ENCODE measurements at regions not wholly inside any gene's neighbourhood (a gene's known extent, or its start where the extent isn't known, plus 50 kb on each side); places are given as distances from the start of the nearest gene placed in this dataset.
"Not testable (repeated sequence)": the region's sequence is repeated elsewhere in the genome, so short reads cannot be mapped to it uniquely, and the experiment has no call there.

DNA sequence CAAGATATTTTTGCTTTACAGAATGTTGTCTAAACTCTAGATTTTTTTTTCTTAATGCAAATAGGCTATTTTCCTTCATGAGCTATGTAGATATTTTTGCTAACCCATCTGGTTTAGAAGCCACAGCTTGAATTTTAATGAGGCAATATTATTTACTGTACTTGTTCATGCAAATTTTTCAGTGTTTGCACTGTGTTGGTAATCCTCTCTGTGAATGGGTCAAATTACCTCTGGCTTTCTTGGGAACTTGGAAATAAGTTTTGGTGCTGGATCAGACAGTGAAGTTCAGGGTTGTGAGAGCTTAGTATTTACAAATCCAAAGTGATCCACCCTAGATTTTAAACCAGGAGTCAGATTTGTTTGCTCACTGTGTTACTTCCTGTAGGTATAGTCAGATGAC lies 686.9 kb downstream of the NXPH1 start:
- H3K27me3 ChIP-seq (ENCODE audit: insufficient read depth, low read length), result no peaks in the 10 kb centered on the region
- H2AFZ ChIP-seq (ENCODE audit: low read length, unreplicated experiment), result no peak overlapping the region
- no peaks in the 10 kb centered on the region for H3K36me3 ChIP-seq (ENCODE audit: insufficient read depth, low read length)
- no peak overlapping the region for H3K4me3 ChIP-seq (ENCODE audit: low read depth, low read length)
- H3K4me1 ChIP-seq (ENCODE audit: control insufficient read depth, insufficient read depth, low read length, unreplicated experiment), result no peaks in the 10 kb centered on the region
- H3K79me2 ChIP-seq (ENCODE audit: control insufficient read depth, insufficient read depth, low read length, unreplicated experiment), result no peaks in the 10 kb centered on the region
- no peak overlapping the region for H3K27ac ChIP-seq (ENCODE audit: low read depth, low read length)

GRCh38 chr7:9124320-9124719 lies 690.9 kb downstream of the NXPH1 start:
- Histone ChIP-seq H2AFZ (ENCODE audit: low read length, unreplicated experiment) (no peak overlapping the region), H3K4me3 (ENCODE audit: low read depth, low read length) (no peak overlapping the region), H3K27ac (ENCODE audit: low read depth, low read length) (no peak overlapping the region), H3K36me3 (ENCODE audit: insufficient read depth, low read length) (no peaks in the 10 kb centered on the region), H3K79me2 (ENCODE audit: control insufficient read depth, insufficient read depth, low read length, unreplicated experiment) (no peaks in the 10 kb centered on the region), H3K4me1 (ENCODE audit: control insufficient read depth, insufficient read depth, low read length, unreplicated experiment) (no peaks in the 10 kb centered on the region), H3K27me3 (ENCODE audit: insufficient read depth, low read length) (no peaks in the 10 kb centered on the region)

GRCh38 chr7:9125246-9125645 lies 691.8 kb downstream of the NXPH1 start:
- Histone ChIP-seq H2AFZ (ENCODE audit: low read length, unreplicated experiment) (no peak overlapping the region), H3K27me3 (ENCODE audit: insufficient read depth, low read length) (no peaks in the 10 kb centered on the region), H3K4me3 (ENCODE audit: low read depth, low read length) (no peak overlapping the region), H3K79me2 (ENCODE audit: control insufficient read depth, insufficient read depth, low read length, unreplicated experiment) (no peaks in the 10 kb centered on the region), H3K4me1 (ENCODE audit: control insufficient read depth, insufficient read depth, low read length, unreplicated experiment) (no peaks in the 10 kb centered on the region), H3K36me3 (ENCODE audit: insufficient read depth, low read length) (no peaks in the 10 kb centered on the region), H3K27ac (ENCODE audit: low read depth, low read length) (no peak overlapping the region)

DNA sequence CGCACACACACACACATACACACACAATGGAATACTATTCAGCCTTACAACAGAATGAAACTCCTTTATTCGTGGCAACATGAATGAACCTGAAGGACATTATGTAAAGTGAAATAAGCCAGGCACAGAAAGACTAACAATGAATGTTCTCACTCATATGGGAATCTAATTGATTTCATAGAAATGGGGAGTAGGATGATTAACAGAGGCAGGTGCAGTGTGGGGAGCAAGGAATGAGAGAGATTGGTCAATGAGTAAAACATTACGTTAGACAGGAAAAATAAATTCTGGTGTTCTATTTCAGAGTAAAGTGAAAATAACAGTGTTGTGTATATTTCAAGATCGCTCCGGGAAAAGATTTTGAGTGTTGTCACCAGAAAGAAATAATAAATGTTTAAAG lies 694.5 kb downstream of the NXPH1 start:
- Histone ChIP-seq H3K4me3 (ENCODE audit: low read depth, low read length) (no peak overlapping the region), H3K27me3 (ENCODE audit: insufficient read depth, low read length) (no peaks in the 10 kb centered on the region), H2AFZ (ENCODE audit: low read length, unreplicated experiment) (no peak overlapping the region), H3K36me3 (ENCODE audit: insufficient read depth, low read length) (no peaks in the 10 kb centered on the region), H3K4me1 (ENCODE audit: control insufficient read depth, insufficient read depth, low read length, unreplicated experiment) (no peaks in the 10 kb centered on the region), H3K27ac (ENCODE audit: low read depth, low read length) (no peak overlapping the region), H3K79me2 (ENCODE audit: control insufficient read depth, insufficient read depth, low read length, unreplicated experiment) (no peaks in the 10 kb centered on the region)

- H3K4me1 ChIP-seq (ENCODE audit: control insufficient read depth, insufficient read depth, low read length, unreplicated experiment), result no peaks in the 10 kb centered on the region
- H3K27ac ChIP-seq (ENCODE audit: low read depth, low read length), result no peak overlapping the region
- no peak overlapping the region for H3K4me3 ChIP-seq (ENCODE audit: low read depth, low read length)
- H3K27me3 ChIP-seq (ENCODE audit: insufficient read depth, low read length), result no peaks in the 10 kb centered on the region
- no peaks in the 10 kb centered on the region for H3K36me3 ChIP-seq (ENCODE audit: insufficient read depth, low read length)
- no peak overlapping the region for H2AFZ ChIP-seq (ENCODE audit: low read length, unreplicated experiment)
- no peaks in the 10 kb centered on the region for H3K79me2 ChIP-seq (ENCODE audit: control insufficient read depth, insufficient read depth, low read length, unreplicated experiment)
Observed at GRCh38 chr7:9148687-9149086, 715.3 kb downstream of the NXPH1 start.

DNA sequence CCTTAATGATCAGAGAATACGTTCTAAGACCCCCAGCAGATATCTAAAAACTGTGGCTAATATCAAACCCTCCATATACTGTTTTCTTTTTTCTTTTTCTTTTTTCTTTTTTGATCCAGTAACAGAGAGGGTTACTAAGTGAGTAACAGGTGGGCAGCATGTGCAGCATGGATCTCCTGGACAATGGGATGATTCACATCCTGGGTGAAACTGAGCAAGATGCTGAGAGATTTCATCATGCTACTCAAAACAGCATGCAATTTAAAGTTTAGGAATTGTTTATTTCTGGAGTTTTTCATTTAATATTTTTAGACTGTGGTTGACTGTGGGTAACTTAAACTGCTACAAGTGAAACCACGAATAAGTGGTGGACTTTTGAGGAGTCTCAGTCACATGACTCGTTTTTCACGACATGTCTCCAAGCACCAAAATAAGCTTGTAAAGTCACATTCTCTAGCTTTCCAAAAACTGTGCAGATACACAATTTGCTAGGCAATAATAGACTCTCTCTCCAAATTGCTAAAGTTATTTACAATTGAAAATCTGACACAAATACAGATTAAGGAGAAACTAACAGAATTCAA lies 716.2 kb downstream of the NXPH1 start:
- no peak overlapping the region for H3K4me3 ChIP-seq (ENCODE audit: low read depth, low read length)
- H3K4me1 ChIP-seq (ENCODE audit: control insufficient read depth, insufficient read depth, low read length, unreplicated experiment), result no peaks in the 10 kb centered on the region
- no peak overlapping the region for H3K27ac ChIP-seq (ENCODE audit: low read depth, low read length)
- H3K27me3 ChIP-seq (ENCODE audit: insufficient read depth, low read length), result no peaks in the 10 kb centered on the region
- no peak overlapping the region for H2AFZ ChIP-seq (ENCODE audit: low read length, unreplicated experiment)
- H3K79me2 ChIP-seq (ENCODE audit: control insufficient read depth, insufficient read depth, low read length, unreplicated experiment), result no peaks in the 10 kb centered on the region
- no peaks in the 10 kb centered on the region for H3K36me3 ChIP-seq (ENCODE audit: insufficient read depth, low read length)

DNA sequence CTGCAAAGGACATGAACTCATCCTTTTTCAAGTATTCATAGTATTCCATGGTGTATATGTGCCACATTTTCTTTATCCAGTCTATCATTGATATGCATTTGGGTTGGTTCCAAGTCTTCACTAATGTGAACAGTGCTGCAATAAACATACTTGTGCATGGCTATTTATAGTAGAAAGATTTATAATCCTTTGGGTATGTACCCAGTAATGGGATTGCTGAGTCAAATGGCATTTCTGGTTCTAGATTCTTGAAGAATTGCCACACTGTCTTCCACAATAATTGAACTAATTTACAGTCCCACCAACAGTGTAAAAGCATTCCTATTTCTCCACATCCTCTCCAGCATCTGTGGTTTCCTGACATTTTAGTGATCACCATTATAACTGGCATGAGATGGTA lies 730.3 kb downstream of the NXPH1 start:
- H3K4me3 ChIP-seq (ENCODE audit: low read depth, low read length); H2AFZ ChIP-seq (ENCODE audit: low read length, unreplicated experiment); H3K27me3 ChIP-seq (ENCODE audit: insufficient read depth, low read length); H3K4me1 ChIP-seq (ENCODE audit: control insufficient read depth, insufficient read depth, low read length, unreplicated experiment); H3K79me2 ChIP-seq (ENCODE audit: control insufficient read depth, insufficient read depth, low read length, unreplicated experiment); H3K27ac ChIP-seq (ENCODE audit: low read depth, low read length); H3K36me3 ChIP-seq (ENCODE audit: insufficient read depth, low read length): not testable (repeated sequence)

GRCh38 chr7:9175871-9176270 lies 742.5 kb downstream of the NXPH1 start:
- Histone ChIP-seq H3K27ac (ENCODE audit: low read depth, low read length) (no peak overlapping the region), H3K4me1 (ENCODE audit: control insufficient read depth, insufficient read depth, low read length, unreplicated experiment) (no peaks in the 10 kb centered on the region), H3K36me3 (ENCODE audit: insufficient read depth, low read length) (no peaks in the 10 kb centered on the region), H2AFZ (ENCODE audit: low read length, unreplicated experiment) (no peak overlapping the region), H3K79me2 (ENCODE audit: control insufficient read depth, insufficient read depth, low read length, unreplicated experiment) (no peaks in the 10 kb centered on the region), H3K27me3 (ENCODE audit: insufficient read depth, low read length) (no peaks in the 10 kb centered on the region), H3K4me3 (ENCODE audit: low read depth, low read length) (no peak overlapping the region)

- Histone ChIP-seq H2AFZ (ENCODE audit: low read length, unreplicated experiment) (no peak overlapping the region), H3K36me3 (ENCODE audit: insufficient read depth, low read length) (no peaks in the 10 kb centered on the region), H3K27me3 (ENCODE audit: insufficient read depth, low read length) (no peaks in the 10 kb centered on the region), H3K79me2 (ENCODE audit: control insufficient read depth, insufficient read depth, low read length, unreplicated experiment) (no peaks in the 10 kb centered on the region), H3K4me3 (ENCODE audit: low read depth, low read length) (no peak overlapping the region), H3K27ac (ENCODE audit: low read depth, low read length) (no peak overlapping the region), H3K4me1 (ENCODE audit: control insufficient read depth, insufficient read depth, low read length, unreplicated experiment) (no peaks in the 10 kb centered on the region)
Observed at GRCh38 chr7:9181356-9181755, 747.9 kb downstream of the NXPH1 start.

DNA sequence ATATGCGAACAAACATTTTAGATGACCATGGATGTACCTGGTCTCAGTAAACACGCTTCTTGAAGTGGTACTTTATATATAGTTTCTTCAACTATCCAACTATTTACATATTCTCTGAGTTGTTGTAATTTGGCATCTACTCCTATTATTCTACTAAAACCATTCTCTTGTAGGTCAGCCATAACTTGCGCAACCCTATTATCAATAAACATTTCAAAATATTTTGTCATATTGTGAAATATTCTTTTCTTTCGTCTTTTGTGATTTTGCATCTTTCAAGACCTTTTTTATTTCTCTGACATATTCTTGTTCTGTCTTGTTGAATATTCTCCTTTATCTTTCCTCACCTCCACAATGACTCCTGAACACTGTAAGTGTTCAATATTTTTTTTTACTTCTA lies 753.3 kb downstream of the NXPH1 start:
- Histone ChIP-seq H2AFZ (ENCODE audit: low read length, unreplicated experiment) (no peak overlapping the region), H3K79me2 (ENCODE audit: control insufficient read depth, insufficient read depth, low read length, unreplicated experiment) (no peaks in the 10 kb centered on the region), H3K27me3 (ENCODE audit: insufficient read depth, low read length) (no peaks in the 10 kb centered on the region), H3K36me3 (ENCODE audit: insufficient read depth, low read length) (no peaks in the 10 kb centered on the region), H3K4me3 (ENCODE audit: low read depth, low read length) (no peak overlapping the region), H3K4me1 (ENCODE audit: control insufficient read depth, insufficient read depth, low read length, unreplicated experiment) (no peaks in the 10 kb centered on the region), H3K27ac (ENCODE audit: low read depth, low read length) (no peak overlapping the region)

- Histone ChIP-seq H3K27me3 (ENCODE audit: insufficient read depth, low read length) (no peaks in the 10 kb centered on the region), H3K4me1 (ENCODE audit: control insufficient read depth, insufficient read depth, low read length, unreplicated experiment) (no peaks in the 10 kb centered on the region), H3K4me3 (ENCODE audit: low read depth, low read length) (no peak overlapping the region), H2AFZ (ENCODE audit: low read length, unreplicated experiment) (no peak overlapping the region), H3K27ac (ENCODE audit: low read depth, low read length) (no peak overlapping the region), H3K79me2 (ENCODE audit: control insufficient read depth, insufficient read depth, low read length, unreplicated experiment) (no peaks in the 10 kb centered on the region), H3K36me3 (ENCODE audit: insufficient read depth, low read length) (no peaks in the 10 kb centered on the region)
Observed at GRCh38 chr7:9189703-9190102, 756.3 kb downstream of the NXPH1 start.
